Prostate gland (tissue), 2 donors: ENCODE measurements at regions not wholly inside any gene's neighbourhood (a gene's known extent, or its start where the extent isn't known, plus 50 kb on each side); places are given as distances from the start of the nearest gene placed in this dataset.

Experiments used
- CTCF ChIP-seq, 4 experiments: fragments of 200-600 bp in 2 of 4; fragments of 450-650 bp in 2 of 4; sonication (generic) in 2 of 4; IDR thresholded peaks; 1 replicate in 3 of 4; 2 replicates in 1 of 4; pipeline ENCODE4 v1.5.1; 2016 to 2019; ENCODE audit warnings: antibody characterized with exemption in 4 of 4, mild to moderate bottlenecking in 2 of 4, moderate library complexity in 2 of 4
- POLR2A ChIP-seq: fragments of 450-650 bp; IDR thresholded peaks from one replicate; pipeline ENCODE4 v1.6.1; 2016; ENCODE audit warnings: antibody characterized with exemption, mild to moderate bottlenecking

- TF ChIP-seq CTCF (IDR thresholded peaks at IDR 0.05) (no peak), POLR2A (no peak)
These were observed 224.7 kb upstream of the IRX3 start for GRCh38 chr16:54511222-54511731.
